ENCODE measurements at regions not wholly inside any gene's neighbourhood (a gene's known extent, or its start where the extent isn't known, plus 50 kb on each side); places are given as distances from the start of the nearest gene placed in this dataset.

- H3K4me3 ChIP-seq (ENCODE audit: control insufficient read depth in 2 of 3, extremely low read depth in 1 of 3, insufficient read depth in 2 of 3, low read depth in 1 of 3, low read length in 3 of 3), result no peak overlapping the region
- no peaks in the 10 kb centered on the region for H3K9me3 ChIP-seq (ENCODE audit: control insufficient read depth, low read depth, low read length)
- no peaks in the 10 kb centered on the region for H4K20me1 ChIP-seq (ENCODE audit: control insufficient read depth, extremely low read depth, insufficient read depth, low read length)
- no peak overlapping the region for H3K9ac ChIP-seq (ENCODE audit: control insufficient read depth, extremely low read depth, insufficient read depth, low read length)
- H3K36me3 ChIP-seq (ENCODE audit: control insufficient read depth in 2 of 2, extremely low read depth in 1 of 2, insufficient read depth in 2 of 2, low read length in 2 of 2), result no peaks in the 10 kb centered on the region
- H3K4me2 ChIP-seq (ENCODE audit: control insufficient read depth, extremely low read depth, insufficient read depth, low read depth, low read length), result no peak overlapping the region
- no peaks in the 10 kb centered on the region for H3K79me2 ChIP-seq (ENCODE audit: control insufficient read depth, insufficient read depth, low read length)
- H3K9me1 ChIP-seq (ENCODE audit: control insufficient read depth, extremely low read depth, insufficient read depth, low read length), result no peaks in the 10 kb centered on the region
- no peak for DNase-seq (ENCODE audit: low read depth, low spot score)
- H3K4me1 ChIP-seq (ENCODE audit: control insufficient read depth, extremely low read depth, insufficient read depth, low read length), result peaks cover 43% of the 10 kb centered on the region
- dilution Hi-C loops (cut with MboI; ENCODE audit: extremely low pct_ligation_motif_present, low sequenced_read_pairs), result no loop called here
- no peak for FAIRE-seq
- no peak overlapping the region for H2AFZ ChIP-seq (ENCODE audit: control insufficient read depth, low read length)
- no peak for TF ChIP-seq CTCF (optimal IDR thresholded peaks at IDR 0.05 in 1 of 3, IDR thresholded peaks at IDR 0.05 in 1 of 3, conservative IDR thresholded peaks at IDR 0.05 in 1 of 3; ENCODE audit: extremely low read depth in 1 of 3, insufficient read depth in 2 of 3, low read length in 3 of 3)
- TF ChIP-seq EZH2 (IDR thresholded peaks at IDR 0.05; ENCODE audit: low read length), result no peak
- no peaks in the 10 kb centered on the region for H3K27me3 ChIP-seq (ENCODE audit: control insufficient read depth, extremely low read depth, insufficient read depth, low read length)
- H3K27ac ChIP-seq (ENCODE audit: control insufficient read depth, insufficient read depth, low read length), result no peak overlapping the region
Observed at GRCh38 chr3:170737498-170738162, 132.4 kb downstream of the RPL22L1 start.

- H3K27me3 ChIP-seq (ENCODE audit: control insufficient read depth, extremely low read depth, insufficient read depth, low read length), result no peaks in the 10 kb centered on the region
- DNase-seq (ENCODE audit: low read depth, low spot score) (no peak), FAIRE-seq (no peak)
- H3K4me1 ChIP-seq (ENCODE audit: control insufficient read depth, extremely low read depth, insufficient read depth, low read length), result peaks cover 26% of the 10 kb centered on the region
- dilution Hi-C loops (cut with MboI; ENCODE audit: extremely low pct_ligation_motif_present, low sequenced_read_pairs), result no loop called here
- H3K27ac ChIP-seq (ENCODE audit: control insufficient read depth, insufficient read depth, low read length), result no peak overlapping the region
- no peak overlapping the region for H3K4me3 ChIP-seq (ENCODE audit: control insufficient read depth in 2 of 3, extremely low read depth in 1 of 3, insufficient read depth in 2 of 3, low read depth in 1 of 3, low read length in 3 of 3)
- no peak overlapping the region for H2AFZ ChIP-seq (ENCODE audit: control insufficient read depth, low read length)
- H3K79me2 ChIP-seq (ENCODE audit: control insufficient read depth, insufficient read depth, low read length), result no peaks in the 10 kb centered on the region
- H3K9me1 ChIP-seq (ENCODE audit: control insufficient read depth, extremely low read depth, insufficient read depth, low read length), result no peaks in the 10 kb centered on the region
- no peak overlapping the region for H3K9ac ChIP-seq (ENCODE audit: control insufficient read depth, extremely low read depth, insufficient read depth, low read length)
- no peak for TF ChIP-seq CTCF (optimal IDR thresholded peaks at IDR 0.05 in 1 of 3, IDR thresholded peaks at IDR 0.05 in 1 of 3, conservative IDR thresholded peaks at IDR 0.05 in 1 of 3; ENCODE audit: extremely low read depth in 1 of 3, insufficient read depth in 2 of 3, low read length in 3 of 3)
- no peak for TF ChIP-seq EZH2 (IDR thresholded peaks at IDR 0.05; ENCODE audit: low read length)
- no peaks in the 10 kb centered on the region for H3K9me3 ChIP-seq (ENCODE audit: control insufficient read depth, low read depth, low read length)
- no peaks in the 10 kb centered on the region for H3K36me3 ChIP-seq (ENCODE audit: control insufficient read depth in 2 of 2, extremely low read depth in 1 of 2, insufficient read depth in 2 of 2, low read length in 2 of 2)
- H3K4me2 ChIP-seq (ENCODE audit: control insufficient read depth, extremely low read depth, insufficient read depth, low read depth, low read length), result no peak overlapping the region
- H4K20me1 ChIP-seq (ENCODE audit: control insufficient read depth, extremely low read depth, insufficient read depth, low read length), result no peaks in the 10 kb centered on the region
Observed at GRCh38 chr3:170735821-170736220, 134.2 kb downstream of the RPL22L1 start.
